Activated CD4-positive, CD25-positive, alpha-beta regulatory T cell treated with anti-CD3 and anti-CD28 coated beads, Interleukin-2, amount 50 U/mL, for 24 hours (primary cell): ENCODE measurements at regions not wholly inside any gene's neighbourhood (a gene's known extent, or its start where the extent isn't known, plus 50 kb on each side); places are given as distances from the start of the nearest gene placed in this dataset.
A peak's percentile ranks its signal among the peaks of the same experiment; 100 is the strongest.
"Not testable (repeated sequence)": the region's sequence is repeated elsewhere in the genome, so short reads cannot be mapped to it uniquely, and the experiment has no call there.

Experiments
- ATAC-seq, 2 donors: fragments of 150-1000 bp; cut with Tn5 transposase; one replicate each; pipeline ENCODE4 v1.10.0; 2021; ENCODE audit warnings: mild to moderate bottlenecking in 1 of 2, moderate library complexity in 1 of 2

- no peak for ATAC-seq
Observed at GRCh38 chr1:208979776-208980175, 603.7 kb upstream of the CAMK1G start.

- no peak for ATAC-seq
Observed at GRCh38 chr1:208980605-208981004, 602.9 kb upstream of the CAMK1G start.

GRCh38 chr1:208985231-208985630, 598.3 kb upstream of the CAMK1G start:
- ATAC-seq = no peak

GRCh38 chr1:208988811-208989222, 594.7 kb upstream of the CAMK1G start:
- ATAC-seq = peak; percentile 74 to 79

- ATAC-seq = no peak
Observed at GRCh38 chr1:208990456-208990855, 593.1 kb upstream of the CAMK1G start.

GRCh38 chr1:208997053-208997452, 586.5 kb upstream of the CAMK1G start:
- ATAC-seq = not testable (repeated sequence)

GRCh38 chr1:208997726-208998312, 585.7 kb upstream of the CAMK1G start:
- ATAC-seq = no peak

GRCh38 chr1:209008586-209008985, 574.9 kb upstream of the CAMK1G start:
- no peak for ATAC-seq

GRCh38 chr1:209010475-209011230, 572.9 kb upstream of the CAMK1G start:
- no peak for ATAC-seq

GRCh38 chr1:209012443-209013196, 570.9 kb upstream of the CAMK1G start:
- no peak for ATAC-seq

GRCh38 chr1:209015092-209015491, 568.4 kb upstream of the CAMK1G start:
- no peak for ATAC-seq

GRCh38 chr1:209021622-209022021, 561.9 kb upstream of the CAMK1G start:
- ATAC-seq = no peak

GRCh38 chr1:209023790-209024189, 559.7 kb upstream of the CAMK1G start:
- no peak for ATAC-seq

- no peak for ATAC-seq
Observed at GRCh38 chr1:209029737-209030136, 553.8 kb upstream of the CAMK1G start.

- ATAC-seq = no peak
Observed at GRCh38 chr1:209030454-209031167, 552.9 kb upstream of the CAMK1G start.

GRCh38 chr1:209037064-209037463, 546.5 kb upstream of the CAMK1G start:
- no peak for ATAC-seq

- no peak for ATAC-seq
Observed at GRCh38 chr1:209038316-209038715, 545.2 kb upstream of the CAMK1G start.

- no peak for ATAC-seq
Observed at GRCh38 chr1:209038735-209039134, 544.8 kb upstream of the CAMK1G start.

GRCh38 chr1:209040351-209040750, 543.2 kb upstream of the CAMK1G start:
- ATAC-seq = no peak

- ATAC-seq = no peak
Observed at GRCh38 chr1:209041927-209042326, 541.6 kb upstream of the CAMK1G start.

- ATAC-seq = no peak
Observed at GRCh38 chr1:209042413-209042812, 541.1 kb upstream of the CAMK1G start.

GRCh38 chr1:209045331-209046057, 538.0 kb upstream of the CAMK1G start:
- ATAC-seq = no peak

GRCh38 chr1:209046058-209046417, 537.5 kb upstream of the CAMK1G start:
- no peak for ATAC-seq
